CD14-positive monocyte (primary cell): ENCODE measurements at regions not wholly inside any gene's neighbourhood (a gene's known extent, or its start where the extent isn't known, plus 50 kb on each side); places are given as distances from the start of the nearest gene placed in this dataset.

ENCODE experiments used
- DNase-seq, 3 donors: peaks; one replicate each; pipeline ENCODE4 v3.0.0-alpha.2; 2011 to 2022
- H2AFZ ChIP-seq: 2 replicates; pipeline ENCODE4 v1.6.0; 2012; ENCODE audit warnings: mild to moderate bottlenecking, low read depth, low read length, inconsistent platforms; ENCODE audit not compliant: insufficient read depth, poor library complexity, severe bottlenecking
- H3K27ac ChIP-seq, 2 donors: 1 replicate in 1 of 2; 2 replicates in 1 of 2; pipeline ENCODE4 v1.5.1; 2012 to 2013; ENCODE audit warnings: low read length in 2 of 2, control low read depth in 1 of 2, inconsistent platforms in 1 of 2, low read depth in 1 of 2, mild to moderate bottlenecking in 1 of 2
- H3K27me3 ChIP-seq, 2 donors: one replicate each; pipeline versions ENCODE4 v1.6.0 to v1.6.1; 2011 to 2013; ENCODE audit warnings: low read length in 2 of 2; ENCODE audit not compliant: control insufficient read depth in 2 of 2, insufficient read depth in 2 of 2
- H3K36me3 ChIP-seq, 2 donors: replicated peaks in 1 of 2; 1 replicate in 1 of 2; 2 replicates in 1 of 2; pipeline versions ENCODE4 v1.5.1 to v1.6.1; 2012 to 2013; ENCODE audit warnings: low read length in 2 of 2, control low read depth in 1 of 2, inconsistent platforms in 1 of 2, mild to moderate bottlenecking in 1 of 2; ENCODE audit not compliant: insufficient read depth in 2 of 2, control insufficient read depth in 1 of 2
- H3K4me1 ChIP-seq, 2 donors: 1 replicate in 1 of 2; 2 replicates in 1 of 2; pipeline versions ENCODE4 v1.5.1 to v1.6.1; 2012 to 2013; ENCODE audit warnings: low read length in 2 of 2, control low read depth in 1 of 2, inconsistent platforms in 1 of 2, mild to moderate bottlenecking in 1 of 2, moderate library complexity in 1 of 2; ENCODE audit not compliant: insufficient read depth in 2 of 2, control insufficient read depth in 1 of 2
- H3K4me2 ChIP-seq: replicated peaks from 2 replicates; pipeline ENCODE3; 2012; ENCODE audit warnings: low read length, moderate library complexity, mild to moderate bottlenecking; ENCODE audit not compliant: poor library complexity, severe bottlenecking; ENCODE audit errors: extremely low read depth
- H3K4me3 ChIP-seq, 3 experiments: fragments of 200-600 bp in 1 of 3; sonication (generic) in 1 of 3; replicated peaks in 1 of 3; 1 replicate in 2 of 3; 2 replicates in 1 of 3; pipeline ENCODE4 v1.5.1; 2011 to 2013; ENCODE audit warnings: low read length in 3 of 3, mild to moderate bottlenecking in 3 of 3, control low read depth in 2 of 3, low read depth in 2 of 3, inconsistent platforms in 1 of 3, moderate library complexity in 1 of 3
- H3K79me2 ChIP-seq: 2 replicates; pipeline ENCODE4 v1.6.0; 2012; ENCODE audit warnings: mild to moderate bottlenecking, control low read depth, inconsistent platforms, low read length, moderate library complexity; ENCODE audit not compliant: insufficient read depth
- H3K9ac ChIP-seq: 2 replicates; pipeline ENCODE4 v1.6.0; 2017; ENCODE audit warnings: low read length, mild to moderate bottlenecking; ENCODE audit not compliant: insufficient read depth, poor library complexity, severe bottlenecking
- H3K9me3 ChIP-seq, 2 donors: replicated peaks in 1 of 2; 1 replicate in 1 of 2; 2 replicates in 1 of 2; pipeline versions ENCODE4 v1.5.1 to v1.6.1; 2012 to 2013; ENCODE audit warnings: low read length in 2 of 2, control low read depth in 1 of 2; ENCODE audit not compliant: control insufficient read depth in 1 of 2, insufficient read depth in 1 of 2
- H4K20me1 ChIP-seq: 2 replicates; pipeline ENCODE4 v1.6.0; 2012; ENCODE audit warnings: mild to moderate bottlenecking, low read length, control low read depth, moderate library complexity; ENCODE audit not compliant: insufficient read depth
- H3K27ac Mint-ChIP-seq, 7 donors: one replicate each; pipeline ENCODE4 v1.8.0; 2020; ENCODE audit warnings: mild to moderate bottlenecking in 7 of 7, mixed read lengths in 7 of 7, moderate library complexity in 6 of 7, inconsistent platforms in 2 of 7
- H3K27me3 Mint-ChIP-seq, 3 donors: one replicate each; pipeline ENCODE4 v1.8.0; 2021 to 2022; ENCODE audit warnings: low read depth in 3 of 3, mild to moderate bottlenecking in 3 of 3, mixed read lengths in 3 of 3, moderate library complexity in 3 of 3, inconsistent platforms in 1 of 3
- H3K36me3 Mint-ChIP-seq, 2 donors: one replicate each; pipeline ENCODE4 v1.8.0; 2020; ENCODE audit warnings: mixed read lengths in 2 of 2, inconsistent platforms in 1 of 2, mild to moderate bottlenecking in 1 of 2
- H3K4me1 Mint-ChIP-seq: one replicate; pipeline ENCODE4 v1.8.0; 2020; ENCODE audit warnings: mild to moderate bottlenecking, mixed read lengths
- H3K4me3 Mint-ChIP-seq, 2 donors: one replicate each; pipeline ENCODE4 v1.8.0; 2020; ENCODE audit warnings: mild to moderate bottlenecking in 2 of 2, mixed read lengths in 2 of 2, moderate library complexity in 1 of 2
- H3K9me3 Mint-ChIP-seq, 7 donors: one replicate each; pipeline ENCODE4 v1.8.0; 2020 to 2022; ENCODE audit warnings: mixed read lengths in 7 of 7, mild to moderate bottlenecking in 6 of 7, moderate library complexity in 6 of 7, inconsistent platforms in 2 of 7
- CTCF ChIP-seq: fragments of 200-600 bp; IDR thresholded peaks from one replicate; pipeline ENCODE4 v1.8.0; 2022; ENCODE audit warnings: antibody characterized with exemption, mild to moderate bottlenecking
- whole genome bisulfite sequencing: methylation state at CpG from one replicate; pipeline ENCODE4 v1.1.5; 2013; ENCODE audit warnings: missing lambda C conversion rate; ENCODE audit not compliant: insufficient coverage; 5-methylcytosine and 5-hydroxymethylcytosine counted together
- intact Hi-C, 2 donors: fragments of 100-400 bp; cut with micrococcal nuclease; formaldehyde crosslinking; loops; one replicate each; pipeline versions ENCODE4 v1.15.0 to v1.15.1; 2023

- Histone ChIP-seq H3K36me3 (no peaks in the 10 kb centered on the region), H3K9me3 (peaks cover 4 to 25% of the 10 kb centered on the region in 2 donors), H3K9ac (no peak overlapping the region), H3K27me3 (no peaks in the 10 kb centered on the region), H3K27ac (no peak overlapping the region), H3K4me1 (no peaks in the 10 kb centered on the region), H3K4me2 (no peak overlapping the region), H4K20me1 (no peaks in the 10 kb centered on the region), H3K4me3 (no peak overlapping the region), H3K79me2 (no peaks in the 10 kb centered on the region), H2AFZ (no peak overlapping the region)
- DNase-seq = no peak
- H3K36me3 Mint-ChIP-seq = no peaks in the 10 kb centered on the region
- H3K27ac Mint-ChIP-seq = no peak overlapping the region
- no peak for TF ChIP-seq CTCF
- peaks cover 1 to 7% (median 2%) of the 10 kb centered on the region in 3 donors for H3K27me3 Mint-ChIP-seq
- H3K4me3 Mint-ChIP-seq = no peak overlapping the region
- peaks cover 13 to 36% (median 19%) of the 10 kb centered on the region in 7 donors for H3K9me3 Mint-ChIP-seq
- WGBS = 87% methylated on average over 31 of the region's 35 CpGs
- intact Hi-C loops = no loop called here
- peaks cover 2% of the 10 kb centered on the region for H3K4me1 Mint-ChIP-seq
Measured at GRCh38 chr4:189807031-189807430, 133.6 kb upstream of the FRG1 start.

- Histone ChIP-seq H3K9me3 (peaks cover 4 to 28% of the 10 kb centered on the region in 2 donors), H3K27ac (no peak overlapping the region), H3K4me2 (no peak overlapping the region), H3K27me3 (no peaks in the 10 kb centered on the region), H4K20me1 (no peaks in the 10 kb centered on the region), H3K36me3 (no peaks in the 10 kb centered on the region), H3K9ac (no peak overlapping the region), H3K4me1 (no peaks in the 10 kb centered on the region), H3K4me3 (no peak overlapping the region), H3K79me2 (no peaks in the 10 kb centered on the region), H2AFZ (no peak overlapping the region)
- TF ChIP-seq CTCF = no peak
- intact Hi-C loops = no loop called here
- 100% methylated on average over 1 of the region's 5 CpGs for WGBS
- no peak overlapping the region for H3K4me3 Mint-ChIP-seq
- no peaks in the 10 kb centered on the region for H3K4me1 Mint-ChIP-seq
- H3K36me3 Mint-ChIP-seq = no peaks in the 10 kb centered on the region
- peaks cover 13 to 36% (median 19%) of the 10 kb centered on the region in 7 donors for H3K9me3 Mint-ChIP-seq
- peaks cover 2 to 7% (median 3%) of the 10 kb centered on the region in 3 donors for H3K27me3 Mint-ChIP-seq
- H3K27ac Mint-ChIP-seq = no peak overlapping the region
- no peak for DNase-seq
Measured at GRCh38 chr4:189809241-189809735, 131.4 kb upstream of the FRG1 start.
